ENCODE measurements at regions not wholly inside any gene's neighbourhood (a gene's known extent, or its start where the extent isn't known, plus 50 kb on each side); places are given as distances from the start of the nearest gene placed in this dataset.

DNA sequence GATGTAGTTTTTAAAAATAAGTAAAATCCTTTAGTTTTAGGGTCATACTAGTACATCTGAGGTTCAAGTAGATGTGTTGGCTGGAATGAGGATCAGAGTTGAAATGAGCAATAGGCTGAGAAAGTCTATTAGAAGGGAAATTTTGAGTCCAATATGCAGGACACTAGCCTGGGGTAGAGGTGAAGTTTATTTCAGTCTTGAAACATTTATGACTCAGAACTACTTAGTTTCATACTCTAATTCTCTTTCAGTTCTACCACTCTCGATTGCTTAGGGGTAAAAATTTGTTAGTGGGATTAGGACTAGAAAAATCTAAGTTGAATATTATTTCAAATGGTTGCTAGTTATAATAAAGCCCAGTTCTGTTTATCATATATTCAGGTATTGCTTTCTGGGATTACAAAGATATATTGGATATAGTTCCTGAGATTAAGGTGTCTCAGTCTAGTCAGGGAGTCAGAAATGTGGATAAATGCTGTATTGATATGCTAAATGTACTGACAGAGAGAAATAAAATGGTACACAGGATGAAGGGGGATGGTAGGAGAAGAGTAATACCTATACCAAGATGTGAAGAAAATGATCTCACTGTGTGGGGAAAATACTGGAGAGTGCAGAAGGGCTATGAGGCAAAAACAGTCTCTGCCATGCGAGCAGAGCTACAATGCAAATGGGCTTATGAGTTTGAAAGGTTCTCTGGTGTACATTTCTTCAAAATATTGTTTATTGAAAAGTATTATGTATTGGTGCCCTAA lies 395.8 kb upstream of the FBXO33 start:
- TF ChIP-seq POLR2A (IDR thresholded peaks at IDR 0.05) (no peak), CTCF (IDR thresholded peaks at IDR 0.05 in 8 of 11, conservative IDR thresholded peaks at IDR 0.05 in 3 of 11) (no peak), POLR2AphosphoS5 (IDR thresholded peaks at IDR 0.05) (no peak)
